ENCODE measurements at regions not wholly inside any gene's neighbourhood (a gene's known extent, or its start where the extent isn't known, plus 50 kb on each side); places are given as distances from the start of the nearest gene placed in this dataset.

GRCh38 chr11:35893796-35894475 lies 49.9 kb upstream of the LDLRAD3 start:
- ChIA-PET POLR2A (no interaction called here), CTCF (no interaction called here)
- intact Hi-C loops (cut with DNase I, micrococcal nuclease): no loop called here
- ATAC-seq (no peak), DNase-seq (no peak)
- Mint-ChIP-seq H3K4me3 (no peak overlapping the region), H3K27ac (no peak overlapping the region), H3K27me3 (peaks cover 14% of the 10 kb centered on the region), H3K4me1 (no peaks in the 10 kb centered on the region), H3K36me3 (ENCODE audit: low read depth) (no peaks in the 10 kb centered on the region), H3K9me3 (ENCODE audit: low read depth) (no peaks in the 10 kb centered on the region)
